OCI-LY7 (cell line): ENCODE measurements at regions not wholly inside any gene's neighbourhood (a gene's known extent, or its start where the extent isn't known, plus 50 kb on each side); places are given as distances from the start of the nearest gene placed in this dataset.

ENCODE experiments used
- CTCF ChIP-seq: fragments of 200-600 bp; sonication (generic); conservative IDR thresholded peaks from 2 replicates; pipeline ENCODE4 v1.5.1; 2014; ENCODE audit warnings: mild to moderate bottlenecking, antibody characterized with exemption, low read length, moderate library complexity, mixed read lengths
- EZH2phosphoT487 ChIP-seq: fragments of 200-600 bp; sonication (generic); IDR thresholded peaks from 2 replicates; pipeline ENCODE4 v1.6.1; 2018; ENCODE audit warnings: low read depth, borderline replicate concordance, mild to moderate bottlenecking, mixed run types, antibody characterized with exemption, low read length, moderate library complexity, mixed read lengths

- TF ChIP-seq CTCF, result no peak
- no peak for TF ChIP-seq EZH2phosphoT487
Measured at GRCh38 chr5:56633950-56634349, 181.4 kb upstream of the MAP3K1 start.
